ENCODE measurements at regions not wholly inside any gene's neighbourhood (a gene's known extent, or its start where the extent isn't known, plus 50 kb on each side); places are given as distances from the start of the nearest gene placed in this dataset.

DNA sequence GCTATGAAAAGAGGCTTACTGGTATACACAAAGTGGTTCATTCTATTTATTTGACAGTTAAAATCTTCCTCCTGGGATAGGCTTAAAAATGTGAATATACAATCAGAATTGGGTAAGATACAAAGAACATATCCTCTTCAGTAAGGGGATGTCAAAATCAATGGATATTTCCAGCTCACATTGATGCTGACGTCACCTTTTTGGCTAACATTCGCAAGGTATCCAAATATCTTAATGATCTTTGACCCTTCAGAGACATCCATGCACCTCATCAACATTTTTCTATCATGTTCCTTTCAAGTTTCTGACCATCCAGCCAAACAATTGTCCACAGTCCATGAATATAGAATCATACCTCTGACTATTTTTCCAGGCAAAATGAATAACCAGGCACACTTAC, 697.3 kb downstream of the NR2F2 start:
- no peak for DNase-seq
- TF ChIP-seq, protein P1, sequence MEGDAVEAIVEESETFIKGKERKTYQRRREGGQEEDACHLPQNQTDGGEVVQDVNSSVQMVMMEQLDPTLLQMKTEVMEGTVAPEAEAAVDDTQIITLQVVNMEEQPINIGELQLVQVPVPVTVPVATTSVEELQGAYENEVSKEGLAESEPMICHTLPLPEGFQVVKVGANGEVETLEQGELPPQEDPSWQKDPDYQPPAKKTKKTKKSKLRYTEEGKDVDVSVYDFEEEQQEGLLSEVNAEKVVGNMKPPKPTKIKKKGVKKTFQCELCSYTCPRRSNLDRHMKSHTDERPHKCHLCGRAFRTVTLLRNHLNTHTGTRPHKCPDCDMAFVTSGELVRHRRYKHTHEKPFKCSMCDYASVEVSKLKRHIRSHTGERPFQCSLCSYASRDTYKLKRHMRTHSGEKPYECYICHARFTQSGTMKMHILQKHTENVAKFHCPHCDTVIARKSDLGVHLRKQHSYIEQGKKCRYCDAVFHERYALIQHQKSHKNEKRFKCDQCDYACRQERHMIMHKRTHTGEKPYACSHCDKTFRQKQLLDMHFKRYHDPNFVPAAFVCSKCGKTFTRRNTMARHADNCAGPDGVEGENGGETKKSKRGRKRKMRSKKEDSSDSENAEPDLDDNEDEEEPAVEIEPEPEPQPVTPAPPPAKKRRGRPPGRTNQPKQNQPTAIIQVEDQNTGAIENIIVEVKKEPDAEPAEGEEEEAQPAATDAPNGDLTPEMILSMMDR (IDR thresholded peaks at IDR 0.05) = no peak
- Histone ChIP-seq H3K9me3 (peaks cover 0 to 18% (median 18%) of the 10 kb centered on the region in 3 donors), H3K27ac (no peak overlapping the region), H3K4me3 (no peak overlapping the region), H3K4me1 (no peaks in the 10 kb centered on the region), H3K36me3 (no peaks in the 10 kb centered on the region), H3K27me3 (no peaks in the 10 kb centered on the region)
- intact Hi-C loops (cut with DNase I; ENCODE audit: low total_unique reads) = no loop called here

DNA sequence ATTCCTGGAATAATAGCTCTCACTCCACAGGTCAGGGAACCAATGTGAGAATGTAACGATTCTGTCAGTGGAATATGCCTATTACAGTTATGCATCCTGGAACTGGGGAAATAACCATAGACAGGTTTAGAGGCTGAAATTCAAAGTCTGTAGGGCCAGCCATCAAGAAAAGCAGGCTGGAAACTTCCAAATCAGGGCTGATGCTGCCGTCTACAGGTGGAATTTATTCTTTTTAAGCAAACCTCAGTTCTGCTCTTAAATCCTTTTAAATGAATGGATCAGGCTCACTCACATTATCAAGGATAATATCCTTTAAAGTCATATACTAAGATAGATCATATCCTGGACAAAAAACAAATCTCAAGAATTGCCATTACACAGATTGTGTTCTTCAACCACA, 699.8 kb downstream of the NR2F2 start:
- H3K36me3 ChIP-seq = no peaks in the 10 kb centered on the region
- H3K4me1 ChIP-seq = no peaks in the 10 kb centered on the region
- TF ChIP-seq, protein P1 (IDR thresholded peaks at IDR 0.05) = no peak
- H3K4me3 ChIP-seq = no peak overlapping the region
- DNase-seq = no peak
- intact Hi-C loops (cut with DNase I; ENCODE audit: low total_unique reads) = no loop called here
- H3K27ac ChIP-seq = no peak overlapping the region
- no peaks in the 10 kb centered on the region for H3K27me3 ChIP-seq
- peaks cover 0 to 18% (median 18%) of the 10 kb centered on the region in 3 donors for H3K9me3 ChIP-seq

DNA sequence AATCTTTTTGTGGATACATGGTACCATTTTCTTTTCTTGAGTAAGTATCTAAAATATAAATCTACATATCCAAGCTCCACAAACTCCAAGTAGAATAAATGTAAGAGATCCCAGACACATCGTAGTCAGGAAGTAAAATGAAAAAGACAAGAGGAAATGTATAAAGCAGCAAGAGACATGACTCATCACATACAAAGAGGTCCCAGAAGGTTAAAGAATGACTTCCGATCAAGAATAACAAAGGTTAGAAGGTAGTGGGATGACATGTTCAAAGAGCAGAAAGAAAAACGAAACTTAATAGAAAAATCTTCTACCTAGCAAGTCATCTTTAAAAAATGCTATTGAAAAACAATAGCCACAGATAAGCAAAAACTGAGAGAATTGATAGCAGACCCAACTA, 705.8 kb downstream of the NR2F2 start:
- TF ChIP-seq, protein P1 (IDR thresholded peaks at IDR 0.05) = no peak
- no peaks in the 10 kb centered on the region for H3K27me3 ChIP-seq
- intact Hi-C loops (cut with DNase I; ENCODE audit: low total_unique reads) = no loop called here
- DNase-seq = no peak
- H3K9me3 ChIP-seq = no peaks in the 10 kb centered on the region
- no peak overlapping the region for H3K4me3 ChIP-seq
- H3K36me3 ChIP-seq = no peaks in the 10 kb centered on the region
- no peaks in the 10 kb centered on the region for H3K4me1 ChIP-seq
- H3K27ac ChIP-seq = no peak overlapping the region

DNA sequence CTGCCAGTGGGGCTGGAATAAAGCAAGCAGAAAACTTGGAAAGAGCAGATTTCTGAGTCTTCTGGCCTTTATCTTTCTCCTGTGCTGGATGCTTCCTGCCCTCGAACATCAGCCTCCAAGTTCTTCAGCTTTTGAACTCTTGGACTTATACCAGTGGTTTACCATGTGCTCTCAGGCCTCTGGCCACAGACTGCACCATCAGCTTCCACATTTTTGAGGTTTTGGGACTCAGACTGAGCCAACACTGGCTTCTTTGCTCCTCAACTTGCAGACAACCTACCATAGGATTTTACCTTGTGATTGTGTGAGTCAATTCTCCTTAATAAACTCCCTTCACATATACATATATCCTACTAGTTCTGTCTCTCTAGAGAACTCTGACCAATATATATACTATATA, 706.6 kb downstream of the NR2F2 start:
- TF ChIP-seq, protein P1 (IDR thresholded peaks at IDR 0.05) = no peak
- H3K4me1 ChIP-seq = no peaks in the 10 kb centered on the region
- H3K27ac ChIP-seq = no peak overlapping the region
- intact Hi-C loops (cut with DNase I; ENCODE audit: low total_unique reads) = no loop called here
- H3K9me3 ChIP-seq = no peaks in the 10 kb centered on the region
- DNase-seq = no peak
- no peak overlapping the region for H3K4me3 ChIP-seq
- no peaks in the 10 kb centered on the region for H3K36me3 ChIP-seq
- H3K27me3 ChIP-seq = no peaks in the 10 kb centered on the region

DNA sequence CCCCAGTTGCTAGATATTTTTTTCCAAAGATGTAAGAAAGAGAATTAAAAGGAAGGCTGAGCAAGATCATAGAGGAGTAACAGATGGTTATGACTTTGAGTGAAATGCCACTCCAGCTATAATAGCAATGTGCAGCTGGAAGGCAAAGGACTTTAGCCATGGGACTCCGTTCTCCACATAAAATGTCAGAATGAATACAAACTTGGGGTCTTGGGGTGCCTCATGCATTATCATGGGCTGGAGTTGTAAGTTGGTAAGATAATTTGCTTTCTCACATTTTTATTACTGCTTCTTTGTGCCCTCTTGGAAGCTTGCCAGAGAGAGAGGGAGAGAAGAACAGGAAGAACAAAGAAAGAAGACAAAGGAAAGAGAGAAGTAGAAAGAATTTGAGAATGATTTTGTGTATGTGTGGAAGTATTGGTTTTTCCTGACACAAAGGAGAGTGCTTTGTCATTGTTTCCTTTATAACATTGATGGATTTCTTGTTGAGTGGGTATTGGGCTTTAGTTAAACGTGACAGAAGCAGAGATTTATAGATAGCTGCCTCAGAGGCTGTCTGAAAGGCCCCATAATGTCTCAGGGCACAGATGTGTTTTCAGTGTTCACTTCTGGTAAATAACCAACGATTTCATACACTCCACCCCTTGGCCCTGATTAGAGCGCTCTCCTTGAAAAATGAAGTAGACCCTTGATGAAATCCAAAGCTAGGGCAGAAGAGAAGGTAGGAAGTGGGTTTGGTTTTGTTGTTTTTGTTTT, 715.3 kb downstream of the NR2F2 start:
- H3K36me3 ChIP-seq = no peaks in the 10 kb centered on the region
- H3K4me1 ChIP-seq = no peaks in the 10 kb centered on the region
- TF ChIP-seq, protein P1 (IDR thresholded peaks at IDR 0.05) = no peak
- no peak overlapping the region for H3K27ac ChIP-seq
- DNase-seq = no peak
- no peak overlapping the region for H3K4me3 ChIP-seq
- peaks cover 0 to 3% (median 0%) of the 10 kb centered on the region in 3 donors for H3K9me3 ChIP-seq
- intact Hi-C loops (cut with DNase I; ENCODE audit: low total_unique reads) = no loop called here
- no peaks in the 10 kb centered on the region for H3K27me3 ChIP-seq

All from tibial artery (tissue), 4 donors.